MCF 10A (cell line): ENCODE measurements at regions not wholly inside any gene's neighbourhood (a gene's known extent, or its start where the extent isn't known, plus 50 kb on each side); places are given as distances from the start of the nearest gene placed in this dataset.
A peak's percentile ranks its signal among the peaks of the same experiment; 100 is the strongest.
"Not testable (repeated sequence)": the region's sequence is repeated elsewhere in the genome, so short reads cannot be mapped to it uniquely, and the experiment has no call there.

Experiments used
- BruUV-seq: library from RNA; stranded (reverse); fragments of 400-500 nt; replicated peaks from 2 replicates; lab custom pipeline; 2021; lab: Mats Ljungman, UMichigan
- CTCF ChIA-PET: fragments of 300-600 bp; sonication (Branson Sonifier 250); formaldehyde crosslinking; extraction: SDS; loops from one replicate; lab custom pipeline; 2021; ENCODE audit warnings: antibody characterized with exemption, inconsistent platforms; lab: Yijun Ruan, JAX
- POLR2A ChIA-PET: fragments of 300-600, 350-650 bp; sonication (Branson Sonifier 250); formaldehyde crosslinking; extraction: SDS; loops from one replicate; lab custom pipeline; 2020; ENCODE audit warnings: antibody characterized with exemption, inconsistent platforms; lab: Yijun Ruan, JAX
- DNase-seq: peaks from one replicate; pipeline ENCODE4 v3.0.0-alpha.2; 2018; ENCODE audit not compliant: unreplicated experiment
- H3K27ac Mint-ChIP-seq: one replicate; pipeline ENCODE4 v1.8.0; 2022; ENCODE audit warnings: mild to moderate bottlenecking, low read depth, mixed read lengths; ENCODE audit not compliant: unreplicated experiment
- H3K27me3 Mint-ChIP-seq: one replicate; pipeline ENCODE4 v1.8.0; 2022; ENCODE audit warnings: mixed read lengths; ENCODE audit not compliant: insufficient read depth, unreplicated experiment
- H3K36me3 Mint-ChIP-seq: one replicate; pipeline ENCODE4 v1.8.0; 2022; ENCODE audit warnings: mild to moderate bottlenecking, moderate library complexity, mixed read lengths; ENCODE audit not compliant: insufficient read depth, unreplicated experiment
- H3K4me1 Mint-ChIP-seq: one replicate; pipeline ENCODE4 v1.8.0; 2022; ENCODE audit warnings: mixed read lengths; ENCODE audit not compliant: insufficient read depth, unreplicated experiment
- H3K4me3 Mint-ChIP-seq: one replicate; pipeline ENCODE4 v1.8.0; 2022; ENCODE audit warnings: mild to moderate bottlenecking, moderate library complexity, mixed read lengths; ENCODE audit not compliant: unreplicated experiment
- H3K9me3 Mint-ChIP-seq: one replicate; pipeline ENCODE4 v1.8.0; 2022; ENCODE audit warnings: mixed read lengths; ENCODE audit not compliant: unreplicated experiment
- CTCF ChIP-seq: fragments of 200-600 bp; IDR thresholded peaks from one replicate; pipeline ENCODE4 v1.8.0; 2022; ENCODE audit warnings: antibody characterized with exemption, mild to moderate bottlenecking; ENCODE audit not compliant: unreplicated experiment
- intact Hi-C: fragments of 100-400 bp; cut with micrococcal nuclease; formaldehyde crosslinking; loops from 2 replicates; pipeline ENCODE4 v1.14.1; 2022

DNA sequence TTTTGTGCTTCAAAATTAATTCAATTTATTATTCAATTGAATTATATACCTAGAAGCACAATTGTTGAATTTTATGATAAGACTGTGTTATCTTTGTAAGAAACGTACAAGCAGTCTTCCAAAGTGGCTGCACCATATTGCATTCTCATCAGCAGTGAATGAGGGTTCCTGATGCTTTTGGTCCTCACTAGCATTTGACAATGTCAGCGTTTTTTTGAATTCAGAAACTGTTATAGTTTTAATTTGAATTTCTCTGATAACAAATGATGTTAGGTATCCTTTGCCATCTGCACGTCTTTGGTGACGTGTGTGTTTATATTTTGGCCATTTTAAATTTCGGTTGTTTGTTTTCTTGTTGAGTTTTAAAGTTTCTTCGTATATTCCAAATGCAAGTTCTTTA is 553.0 kb upstream of the ZP4 start:
- H3K9me3 Mint-ChIP-seq: peaks cover 9% of the 10 kb centered on the region
- no peak for DNase-seq
- POLR2A ChIA-PET: no interaction called here
- H3K4me1 Mint-ChIP-seq: no peaks in the 10 kb centered on the region
- intact Hi-C loops: no loop called here
- H3K4me3 Mint-ChIP-seq: no peak overlapping the region
- H3K27me3 Mint-ChIP-seq: no peaks in the 10 kb centered on the region
- no TSS peak for BruUV-seq
- H3K36me3 Mint-ChIP-seq: no peaks in the 10 kb centered on the region
- CTCF ChIA-PET: interaction anchor here (0.9 kb wide), 1 partner anchor 627 kb away, joined by 3 read pairs; no protein-coding TSS in a partner anchor
- TF ChIP-seq CTCF: no peak
- H3K27ac Mint-ChIP-seq: no peak overlapping the region

DNA sequence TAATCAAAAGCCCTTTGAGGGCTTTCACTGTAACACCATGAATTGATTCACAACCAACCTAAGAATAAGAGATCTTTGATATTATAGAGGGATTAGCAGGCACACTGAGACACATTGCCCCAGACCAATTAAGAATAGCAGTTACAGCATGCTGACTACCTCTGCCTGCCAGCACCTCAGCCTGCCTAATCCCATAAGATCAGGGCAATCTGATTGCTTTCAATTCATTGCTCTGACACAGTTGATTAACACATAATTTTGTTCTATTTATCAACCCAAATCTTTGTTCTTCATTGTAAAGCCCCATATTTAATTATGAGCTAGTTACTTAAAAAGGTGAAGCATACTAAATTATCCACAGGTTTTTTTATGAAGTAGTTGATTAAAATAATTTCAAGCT is 548.8 kb upstream of the ZP4 start:
- H3K9me3 Mint-ChIP-seq: peaks cover 9% of the 10 kb centered on the region
- no peak overlapping the region for H3K27ac Mint-ChIP-seq

DNA sequence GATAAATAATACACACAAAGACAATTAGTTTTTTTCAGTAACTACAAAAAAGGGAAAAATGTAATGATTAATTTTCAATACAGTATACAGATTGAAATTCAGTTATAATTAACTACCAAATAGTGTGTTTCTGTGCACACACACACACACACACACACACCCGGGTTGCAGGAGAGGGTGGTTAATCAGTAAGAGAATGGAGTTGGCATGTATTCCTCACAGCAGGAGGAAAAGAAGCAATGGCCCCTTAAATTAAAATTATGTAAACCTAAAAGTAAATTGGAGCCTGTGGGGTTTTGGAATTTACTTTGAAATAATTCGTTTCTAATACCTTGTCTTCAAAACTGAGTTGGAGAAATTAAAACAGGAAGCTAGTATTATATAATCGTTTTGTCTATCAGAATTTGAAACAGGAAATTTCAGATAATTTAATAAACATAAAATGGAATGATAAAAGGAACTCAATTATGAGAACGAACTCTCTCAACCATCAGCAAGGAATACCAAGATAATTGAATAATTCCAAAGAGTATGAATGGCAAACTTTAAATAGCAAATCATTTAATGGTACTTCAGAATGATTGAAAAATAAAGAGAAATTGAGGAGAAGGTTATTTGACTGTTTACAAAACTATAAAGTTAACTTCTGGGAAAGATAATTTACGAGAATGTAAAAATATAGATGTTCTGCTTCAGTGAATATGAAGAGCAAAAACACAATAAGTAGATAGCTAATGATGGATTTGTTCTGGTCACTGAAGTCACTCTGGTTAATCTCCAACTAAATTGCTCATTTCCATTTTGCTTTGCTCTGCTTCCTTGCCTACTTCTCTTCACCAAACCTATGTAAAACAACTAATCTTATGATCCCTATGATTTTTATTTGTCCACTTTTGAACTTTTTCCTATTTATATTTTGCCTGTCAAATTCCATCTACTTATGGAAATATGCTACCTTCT is 547.9 kb upstream of the ZP4 start:
- no peaks in the 10 kb centered on the region for H3K4me1 Mint-ChIP-seq
- no peaks in the 10 kb centered on the region for H3K36me3 Mint-ChIP-seq
- no peak overlapping the region for H3K27ac Mint-ChIP-seq
- ChIA-PET CTCF (interaction anchor here (0.7 to 1.2 kb wide), 3 partner anchors 31 to 761 kb away, joined by 3 to 7 read pairs (median 4); no protein-coding TSS in a partner anchor), POLR2A (interaction anchor here (0.6 kb wide), 2 partner anchors 13 to 26 kb away, joined by 3 to 4 read pairs; no protein-coding TSS in a partner anchor)
- H3K27me3 Mint-ChIP-seq: no peaks in the 10 kb centered on the region
- no peak for DNase-seq
- no peak for TF ChIP-seq CTCF
- peaks cover 9% of the 10 kb centered on the region for H3K9me3 Mint-ChIP-seq
- no TSS peak for BruUV-seq
- intact Hi-C loops: no loop called here
- H3K4me3 Mint-ChIP-seq: no peak overlapping the region

More for the DNA sequence above, 548.8 kb upstream of the ZP4 start:
- ChIA-PET CTCF (interaction anchor here (0.6 to 1.0 kb wide), 2 partner anchors 30 to 273 kb away, joined by 4 to 6 read pairs; no protein-coding TSS in a partner anchor), POLR2A (no interaction called here)
- intact Hi-C loops: no loop called here
- Mint-ChIP-seq H3K4me1 (no peaks in the 10 kb centered on the region), H3K4me3 (no peak overlapping the region), H3K36me3 (no peaks in the 10 kb centered on the region), H3K27me3 (no peaks in the 10 kb centered on the region)
- TF ChIP-seq CTCF: no peak
- BruUV-seq: no TSS peak
- DNase-seq: no peak

- POLR2A ChIA-PET, H3K27me3 Mint-ChIP-seq, H3K36me3 Mint-ChIP-seq, BruUV-seq, H3K9me3 Mint-ChIP-seq, H3K27ac Mint-ChIP-seq, H3K4me1 Mint-ChIP-seq, H3K4me3 Mint-ChIP-seq: not testable (repeated sequence)
- CTCF ChIA-PET: interaction anchor here (0.8 to 1.7 kb wide), 2 partner anchors 566 to 577 kb away, joined by 3 read pairs; no protein-coding TSS in a partner anchor
- peak; percentile 37 for DNase-seq
- intact Hi-C loops: loop anchor here (1.0 kb wide), 2 partner anchors 177 to 565 kb away; no protein-coding TSS in a partner anchor
Measured at GRCh38 chr1:238429703-238430102, 539.0 kb upstream of the ZP4 start.
